ENCODE measurements at regions not wholly inside any gene's neighbourhood (a gene's known extent, or its start where the extent isn't known, plus 50 kb on each side); places are given as distances from the start of the nearest gene placed in this dataset.

- no peak for TF ChIP-seq CTCF (IDR thresholded peaks at IDR 0.05)
- TF ChIP-seq POLR2A (IDR thresholded peaks at IDR 0.05), result no peak
Measured at GRCh38 chr4:181890911-181891310, 352.3 kb upstream of the TENM3 start.
